ENCODE measurements at regions not wholly inside any gene's neighbourhood (a gene's known extent, or its start where the extent isn't known, plus 50 kb on each side); places are given as distances from the start of the nearest gene placed in this dataset.

DNA sequence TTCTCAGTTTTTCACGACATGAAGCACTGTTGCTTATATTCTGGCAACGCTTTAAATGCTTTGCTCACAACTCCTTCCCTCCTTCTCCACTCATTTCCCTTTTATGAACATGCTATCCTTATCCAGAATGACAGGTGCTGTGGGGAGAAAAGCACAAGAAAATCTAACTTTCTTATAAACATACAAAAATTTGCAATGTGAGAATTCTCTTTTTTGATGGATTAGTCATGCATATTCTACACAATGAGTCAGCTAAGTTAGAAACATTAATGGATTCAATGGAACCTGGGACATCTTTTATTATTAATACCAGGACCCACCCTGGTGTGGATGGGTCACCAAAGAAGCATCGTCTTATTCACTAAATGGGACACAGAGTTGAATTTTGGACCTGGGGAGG is 234.6 kb upstream of the CDH5 start:
- no peak overlapping the region for H4K5ac ChIP-seq (ENCODE audit: insufficient read length, low read depth, low read length)
- H4K91ac ChIP-seq (replicated peaks; ENCODE audit: insufficient read length, low read length) = no peak overlapping the region
- H2BK15ac ChIP-seq (ENCODE audit: low read length) = no peak overlapping the region
- H3K56ac ChIP-seq (replicated peaks; ENCODE audit: insufficient read length, low read depth, low read length) = no peak overlapping the region
- H4K8ac ChIP-seq (ENCODE audit: extremely low read depth, insufficient read depth, low read length) = no peak overlapping the region
- H3K79me1 ChIP-seq (ENCODE audit: low read depth, low read length) = no peaks in the 10 kb centered on the region
- H3K4me3 ChIP-seq (ENCODE audit: extremely low read depth in 1 of 4, insufficient read depth in 2 of 4, low read depth in 3 of 4, low read length in 4 of 4) = no peak overlapping the region
- WGBS, 2 experiments (ENCODE audit: extremely low coverage in 1 of 2, insufficient coverage in 1 of 2, insufficient read length in 1 of 2, insufficient replicate concordance in 2 of 2, low coverage in 1 of 2, low lambda C conversion rate in 2 of 2, missing lambda C conversion rate in 1 of 2) = 83% methylated on average over 3 of the region's 3 CpGs; no CpG with 5 or more reads in 1 of the 2 experiments
- no peak overlapping the region for H2AFZ ChIP-seq (ENCODE audit: low read length)
- TF ChIP-seq CTCF (IDR thresholded peaks at IDR 0.05; ENCODE audit: control extremely low read depth in 1 of 3, insufficient read depth in 1 of 3, low read depth in 1 of 3, low read length in 3 of 3) = no peak
- TF ChIP-seq SUZ12 (IDR thresholded peaks at IDR 0.05; ENCODE audit: low read length) = no peak
- no peak for TF ChIP-seq SP4 (IDR thresholded peaks at IDR 0.05; ENCODE audit: low read length)
- TF ChIP-seq JUN (IDR thresholded peaks at IDR 0.05; ENCODE audit: low read depth, low read length) = no peak
- TF ChIP-seq CBX8 (IDR thresholded peaks at IDR 0.05; ENCODE audit: borderline replicate concordance, low read depth, low read length) = no peak
- no peak for TF ChIP-seq CREB1 (IDR thresholded peaks at IDR 0.05)
- TF ChIP-seq MAX (IDR thresholded peaks at IDR 0.05) = no peak
- no peak overlapping the region for H3K9ac ChIP-seq (replicated peaks in 1 of 4; ENCODE audit: extremely low read depth in 1 of 4, low read depth in 3 of 4, low read length in 3 of 4)
- CTCF ChIA-PET (ENCODE audit: partially characterized antibody) = interaction anchor here (1.2 kb wide), 1 partner anchor 12 kb away, joined by 3 read pairs; no protein-coding TSS in a partner anchor
- no peak overlapping the region for H3K14ac ChIP-seq (ENCODE audit: insufficient read length)
- no peak overlapping the region for H3K4ac ChIP-seq (replicated peaks; ENCODE audit: insufficient read length, low read depth, low read length)
- no peak overlapping the region for H3K23ac ChIP-seq (ENCODE audit: insufficient read length)
- H3K4me1 ChIP-seq (replicated peaks in 1 of 4; ENCODE audit: control insufficient read depth in 3 of 4, insufficient read depth in 4 of 4, low read length in 3 of 4) = peaks cover 0 to 5% (median 4%) of the 10 kb centered on the region in 4 experiments; a peak in 4 of 7 replicates
- H2BK20ac ChIP-seq (ENCODE audit: low read length) = no peak overlapping the region
- POLR2A ChIA-PET (ENCODE audit: partially characterized antibody) = no interaction called here
- H3K23me2 ChIP-seq (ENCODE audit: low read depth, low read length) = 0 out of 2 replicates have a peak, but pooled peaks cover 2% of the 10 kb centered on the region
- H2AK5ac ChIP-seq (ENCODE audit: low read depth, low read length) = no peak overlapping the region
- no peak overlapping the region for H3K18ac ChIP-seq (ENCODE audit: extremely low read depth, low read length)
- FAIRE-seq (no peak), DNase-seq (ENCODE audit: low read depth in 1 of 2, low spot score in 2 of 2) (no peak)
- H3K4me2 ChIP-seq (ENCODE audit: insufficient read depth in 1 of 2, low read depth in 2 of 2, low read length in 2 of 2) = no peak overlapping the region
- no peaks in the 10 kb centered on the region for H4K20me1 ChIP-seq (replicated peaks in 1 of 2; ENCODE audit: control insufficient read depth in 1 of 2, insufficient read depth in 2 of 2, low read length in 2 of 2)
- H3K27ac ChIP-seq (ENCODE audit: low read depth, low read length) = no peak overlapping the region
- H3K9me3 ChIP-seq (ENCODE audit: insufficient read depth in 2 of 2, low read depth in 1 of 2, low read length in 1 of 2) = no peaks in the 10 kb centered on the region
- no peaks in the 10 kb centered on the region for H3K79me2 ChIP-seq (ENCODE audit: control insufficient read depth in 1 of 2, insufficient read depth in 2 of 2, low read length in 2 of 2)
- H3K27me3 ChIP-seq (replicated peaks in 1 of 4; ENCODE audit: control insufficient read depth in 3 of 4, extremely low read depth in 1 of 4, insufficient read depth in 3 of 4, low read length in 3 of 4) = peaks cover 0 to 2% (median 0%) of the 10 kb centered on the region in 4 experiments; a peak in 1 of 7 replicates
- no peaks in the 10 kb centered on the region for H3K36me3 ChIP-seq (ENCODE audit: control insufficient read depth in 2 of 4, insufficient read depth in 4 of 4, low read length in 3 of 4)
- no peak overlapping the region for H2BK120ac ChIP-seq (replicated peaks; ENCODE audit: low read depth, low read length)
- no peak overlapping the region for H2BK12ac ChIP-seq (ENCODE audit: low read depth, low read length)
- H2BK5ac ChIP-seq (ENCODE audit: low read depth, low read length) = no peak overlapping the region

Measured in H1 (cell line).